ENCODE measurements at regions not wholly inside any gene's neighbourhood (a gene's known extent, or its start where the extent isn't known, plus 50 kb on each side); places are given as distances from the start of the nearest gene placed in this dataset.

- DNase-seq (ENCODE audit: low read depth in 2 of 2) = no peak
Observed at GRCh38 chr2:128788636-128789220, 470.1 kb upstream of the HS6ST1 start.

- no peak for DNase-seq (ENCODE audit: low read depth in 2 of 2)
Observed at GRCh38 chr2:128789221-128789620, 470.6 kb upstream of the HS6ST1 start.

- no peak for DNase-seq (ENCODE audit: low read depth in 2 of 2)
Observed at GRCh38 chr2:128789776-128790455, 471.2 kb upstream of the HS6ST1 start.

GRCh38 chr2:128790541-128791001, 471.9 kb upstream of the HS6ST1 start:
- DNase-seq (ENCODE audit: low read depth in 2 of 2) = no peak

GRCh38 chr2:128791120-128791984, 472.7 kb upstream of the HS6ST1 start:
- DNase-seq (ENCODE audit: low read depth in 2 of 2) = no peak

GRCh38 chr2:128791985-128792320, 473.3 kb upstream of the HS6ST1 start:
- DNase-seq (ENCODE audit: low read depth in 2 of 2) = no peak

- DNase-seq (ENCODE audit: low read depth in 2 of 2) = no peak
Observed at GRCh38 chr2:128792476-128793054, 473.9 kb upstream of the HS6ST1 start.

GRCh38 chr2:128793404-128793803, 474.7 kb upstream of the HS6ST1 start:
- no peak for DNase-seq (ENCODE audit: low read depth in 2 of 2)

GRCh38 chr2:128794285-128794684, 475.6 kb upstream of the HS6ST1 start:
- no peak for DNase-seq (ENCODE audit: low read depth in 2 of 2)

GRCh38 chr2:128796321-128796720, 477.7 kb upstream of the HS6ST1 start:
- no peak for DNase-seq (ENCODE audit: low read depth in 2 of 2)

GRCh38 chr2:128797092-128797491, 478.4 kb upstream of the HS6ST1 start:
- no peak for DNase-seq (ENCODE audit: low read depth in 2 of 2)

- no peak for DNase-seq (ENCODE audit: low read depth in 2 of 2)
Observed at GRCh38 chr2:128797533-128797932, 478.9 kb upstream of the HS6ST1 start.

- no peak for DNase-seq (ENCODE audit: low read depth in 2 of 2)
Observed at GRCh38 chr2:128797937-128798336, 479.3 kb upstream of the HS6ST1 start.

- DNase-seq (ENCODE audit: low read depth in 2 of 2) = no peak
Observed at GRCh38 chr2:128798502-128799283, 480.0 kb upstream of the HS6ST1 start.

- no peak for DNase-seq (ENCODE audit: low read depth in 2 of 2)
Observed at GRCh38 chr2:128799284-128799552, 480.6 kb upstream of the HS6ST1 start.

GRCh38 chr2:128799730-128800129, 481.1 kb upstream of the HS6ST1 start:
- no peak for DNase-seq (ENCODE audit: low read depth in 2 of 2)

GRCh38 chr2:128801576-128801975, 482.9 kb upstream of the HS6ST1 start:
- no peak for DNase-seq (ENCODE audit: low read depth in 2 of 2)

- DNase-seq (ENCODE audit: low read depth in 2 of 2) = no peak
Observed at GRCh38 chr2:128803222-128803621, 484.6 kb upstream of the HS6ST1 start.

- DNase-seq (ENCODE audit: low read depth in 2 of 2) = no peak
Observed at GRCh38 chr2:128805237-128805636, 486.6 kb upstream of the HS6ST1 start.

- no peak for DNase-seq (ENCODE audit: low read depth in 2 of 2)
Observed at GRCh38 chr2:128805918-128806317, 487.2 kb upstream of the HS6ST1 start.

GRCh38 chr2:128807317-128807716, 488.6 kb upstream of the HS6ST1 start:
- DNase-seq (ENCODE audit: low read depth in 2 of 2) = no peak

Measured in fibroblast of skin of left biceps (primary cell).